Breast epithelium (tissue), 3 donors: ENCODE measurements at regions not wholly inside any gene's neighbourhood (a gene's known extent, or its start where the extent isn't known, plus 50 kb on each side); places are given as distances from the start of the nearest gene placed in this dataset.

Experiments
- POLR2A ChIP-seq: fragments of 450-650 bp; IDR thresholded peaks from one replicate; pipeline ENCODE4 v1.6.1; 2016; ENCODE audit warnings: antibody characterized with exemption, mild to moderate bottlenecking, moderate library complexity
- POLR2AphosphoS5 ChIP-seq, 3 donors: sonication (generic); formaldehyde crosslinking; IDR thresholded peaks; one replicate each; pipeline ENCODE4 v1.6.1; 2017; ENCODE audit warnings: antibody characterized with exemption in 3 of 3
- TF ChIP-seq, protein P1 (sequence below), 3 donors: fragments of 450-650 bp; IDR thresholded peaks; one replicate each; pipeline ENCODE4 v1.5.1; 2016 to 2017; ENCODE audit warnings: antibody characterized with exemption in 3 of 3, mild to moderate bottlenecking in 3 of 3, moderate library complexity in 3 of 3

DNA sequence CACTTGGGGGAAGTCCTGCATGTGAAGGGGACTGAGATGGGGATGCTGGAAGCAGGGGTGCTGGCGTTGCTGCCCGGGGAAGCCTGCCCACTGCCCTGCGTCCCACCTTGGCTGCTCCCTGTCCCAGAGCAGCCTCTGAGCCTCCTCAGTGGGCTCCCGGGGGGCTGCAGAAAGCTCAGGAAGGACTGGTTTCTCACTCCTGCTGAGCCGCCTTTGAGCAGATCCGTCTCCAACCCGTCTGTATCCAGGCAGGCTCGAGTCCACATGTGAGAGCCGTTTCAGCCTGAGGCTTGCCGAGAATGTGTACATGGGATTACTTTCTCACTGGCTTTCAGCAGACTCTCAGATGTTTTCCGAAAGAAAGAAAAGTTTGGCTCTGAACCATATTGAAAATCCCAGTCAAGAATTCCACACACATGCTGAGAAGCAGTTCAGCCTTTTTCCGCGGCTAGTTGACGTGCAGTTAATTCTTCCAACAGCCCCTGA is 95.3 kb upstream of the COL5A1 start:
- TF ChIP-seq, protein P1, sequence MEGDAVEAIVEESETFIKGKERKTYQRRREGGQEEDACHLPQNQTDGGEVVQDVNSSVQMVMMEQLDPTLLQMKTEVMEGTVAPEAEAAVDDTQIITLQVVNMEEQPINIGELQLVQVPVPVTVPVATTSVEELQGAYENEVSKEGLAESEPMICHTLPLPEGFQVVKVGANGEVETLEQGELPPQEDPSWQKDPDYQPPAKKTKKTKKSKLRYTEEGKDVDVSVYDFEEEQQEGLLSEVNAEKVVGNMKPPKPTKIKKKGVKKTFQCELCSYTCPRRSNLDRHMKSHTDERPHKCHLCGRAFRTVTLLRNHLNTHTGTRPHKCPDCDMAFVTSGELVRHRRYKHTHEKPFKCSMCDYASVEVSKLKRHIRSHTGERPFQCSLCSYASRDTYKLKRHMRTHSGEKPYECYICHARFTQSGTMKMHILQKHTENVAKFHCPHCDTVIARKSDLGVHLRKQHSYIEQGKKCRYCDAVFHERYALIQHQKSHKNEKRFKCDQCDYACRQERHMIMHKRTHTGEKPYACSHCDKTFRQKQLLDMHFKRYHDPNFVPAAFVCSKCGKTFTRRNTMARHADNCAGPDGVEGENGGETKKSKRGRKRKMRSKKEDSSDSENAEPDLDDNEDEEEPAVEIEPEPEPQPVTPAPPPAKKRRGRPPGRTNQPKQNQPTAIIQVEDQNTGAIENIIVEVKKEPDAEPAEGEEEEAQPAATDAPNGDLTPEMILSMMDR (IDR thresholded peaks at IDR 0.05): no peak
- no peak for TF ChIP-seq POLR2A
- no peak for TF ChIP-seq POLR2AphosphoS5 (IDR thresholded peaks at IDR 0.05)
